VCaP (cell line): ENCODE measurements at regions not wholly inside any gene's neighbourhood (a gene's known extent, or its start where the extent isn't known, plus 50 kb on each side); places are given as distances from the start of the nearest gene placed in this dataset.

Source experiments
- H3K27ac ChIP-seq: fragments of 450-650 bp; 2 replicates; pipeline ENCODE4 v1.5.1; 2017
- CTCF ChIP-seq: fragments of 450-650 bp; conservative IDR thresholded peaks from 2 replicates; pipeline ENCODE4 v1.5.1; 2017; ENCODE audit warnings: mild to moderate bottlenecking, moderate library complexity

- TF ChIP-seq CTCF: no peak
- H3K27ac ChIP-seq: no peak overlapping the region
Measured at GRCh38 chr6:99120641-99121040, 172.9 kb upstream of the FBXL4 start.

GRCh38 chr6:99119109-99120031, 171.6 kb upstream of the FBXL4 start:
- peak; percentile 77 for TF ChIP-seq CTCF
- no peak overlapping the region for H3K27ac ChIP-seq

GRCh38 chr6:99114769-99115406, 167.1 kb upstream of the FBXL4 start:
- H3K27ac ChIP-seq: no peak overlapping the region
- no peak for TF ChIP-seq CTCF

DNA sequence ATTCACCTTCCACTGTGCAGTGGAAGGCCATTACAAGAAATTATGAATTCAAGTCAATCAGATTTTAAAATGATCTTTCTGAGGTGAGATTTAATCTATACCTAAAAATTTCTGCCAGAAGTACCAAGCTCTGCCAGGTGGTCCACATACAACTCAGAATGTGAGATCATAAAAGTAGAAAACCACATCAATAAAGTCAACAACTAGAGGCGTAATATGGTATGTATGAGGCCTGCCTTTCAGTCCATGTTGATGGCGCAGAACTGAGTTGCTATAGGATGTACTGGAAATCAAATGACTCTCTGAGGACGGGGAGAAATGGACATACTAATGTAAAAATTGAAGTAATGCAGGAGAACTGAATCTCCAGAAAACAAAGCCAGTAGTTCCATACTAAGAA, 163.8 kb upstream of the FBXL4 start:
- TF ChIP-seq CTCF: no peak
- H3K27ac ChIP-seq: no peak overlapping the region

- no peak for TF ChIP-seq CTCF
- H3K27ac ChIP-seq: no peak overlapping the region
Measured at GRCh38 chr6:99110029-99110428, 162.3 kb upstream of the FBXL4 start.

- H3K27ac ChIP-seq: no peak overlapping the region
- no peak for TF ChIP-seq CTCF
Measured at GRCh38 chr6:99104218-99104617, 156.5 kb upstream of the FBXL4 start.

GRCh38 chr6:99099243-99099642, 151.5 kb upstream of the FBXL4 start:
- no peak for TF ChIP-seq CTCF
- no peak overlapping the region for H3K27ac ChIP-seq
